Keratinocyte (primary cell): ENCODE measurements at regions not wholly inside any gene's neighbourhood (a gene's known extent, or its start where the extent isn't known, plus 50 kb on each side); places are given as distances from the start of the nearest gene placed in this dataset.

Experiments
- CTCF ChIP-seq, 3 experiments: IDR thresholded peaks in 1 of 3; conservative IDR thresholded peaks in 1 of 3; optimal IDR thresholded peaks in 1 of 3; 2 replicates in 2 of 3; 3 replicates in 1 of 3; pipeline versions ENCODE3 to v1.5.1; 2011; ENCODE audit warnings: low read length in 3 of 3, mild to moderate bottlenecking in 3 of 3, moderate library complexity in 2 of 3, control low read depth in 1 of 3, inconsistent platforms in 1 of 3; ENCODE audit not compliant: insufficient read depth in 2 of 3; ENCODE audit errors: extremely low read depth in 1 of 3
- EZH2 ChIP-seq: IDR thresholded peaks from one replicate; pipeline ENCODE4 v1.6.1; 2012; ENCODE audit warnings: inconsistent platforms, mild to moderate bottlenecking, low read length, moderate library complexity

GRCh38 chr4:164615964-164616363, 138.0 kb upstream of the SMIM31 start:
- TF ChIP-seq CTCF (optimal IDR thresholded peaks at IDR 0.05 in 1 of 3, IDR thresholded peaks at IDR 0.05 in 1 of 3, conservative IDR thresholded peaks at IDR 0.05 in 1 of 3; ENCODE audit: extremely low read depth in 1 of 3, insufficient read depth in 2 of 3, low read length in 3 of 3) (no peak), EZH2 (no peak)
